ENCODE measurements at regions not wholly inside any gene's neighbourhood (a gene's known extent, or its start where the extent isn't known, plus 50 kb on each side); places are given as distances from the start of the nearest gene placed in this dataset.

- no peak for FAIRE-seq
- no peaks in the 10 kb centered on the region for H3K27me3 ChIP-seq (ENCODE audit: control insufficient read depth, insufficient read depth, low read length)
Measured at GRCh38 chr5:54639621-54640020, 122.1 kb downstream of the SNX18 start.

GRCh38 chr5:54638106-54638505 is 120.5 kb downstream of the SNX18 start:
- TF ChIP-seq CTCF (IDR thresholded peaks at IDR 0.05; ENCODE audit: insufficient read depth, low read length, severe bottlenecking), result no peak
- no peak for FAIRE-seq

More at GRCh38 chr5:54639621-54640020, 122.1 kb downstream of the SNX18 start:
- Histone ChIP-seq H3K36me3 (ENCODE audit: control insufficient read depth, insufficient read depth, low read length) (no peaks in the 10 kb centered on the region), H3K4me3 (ENCODE audit: low read depth, low read length) (no peak overlapping the region)
- TF ChIP-seq CTCF (IDR thresholded peaks at IDR 0.05; ENCODE audit: insufficient read depth, low read length, severe bottlenecking), result no peak
- no peak for DNase-seq (ENCODE audit: low read depth)

GRCh38 chr5:54637654-54638053 is 120.1 kb downstream of the SNX18 start:
- FAIRE-seq (no peak), DNase-seq (ENCODE audit: low read depth) (peak; percentile 41)
- no peak overlapping the region for H3K4me3 ChIP-seq (ENCODE audit: low read depth, low read length)
- no peak for TF ChIP-seq CTCF (IDR thresholded peaks at IDR 0.05; ENCODE audit: insufficient read depth, low read length, severe bottlenecking)
- H3K36me3 ChIP-seq (ENCODE audit: control insufficient read depth, insufficient read depth, low read length), result no peaks in the 10 kb centered on the region
- H3K27me3 ChIP-seq (ENCODE audit: control insufficient read depth, insufficient read depth, low read length), result no peaks in the 10 kb centered on the region

More at GRCh38 chr5:54638106-54638505, 120.5 kb downstream of the SNX18 start:
- Histone ChIP-seq H3K27me3 (ENCODE audit: control insufficient read depth, insufficient read depth, low read length) (no peaks in the 10 kb centered on the region), H3K4me3 (ENCODE audit: low read depth, low read length) (no peak overlapping the region), H3K36me3 (ENCODE audit: control insufficient read depth, insufficient read depth, low read length) (no peaks in the 10 kb centered on the region)
- DNase-seq (ENCODE audit: low read depth), result no peak

- DNase-seq (ENCODE audit: low read depth), result peak; percentile 97
- H3K4me3 ChIP-seq (ENCODE audit: low read depth, low read length), result no peak overlapping the region
- H3K36me3 ChIP-seq (ENCODE audit: control insufficient read depth, insufficient read depth, low read length), result no peaks in the 10 kb centered on the region
- no peaks in the 10 kb centered on the region for H3K27me3 ChIP-seq (ENCODE audit: control insufficient read depth, insufficient read depth, low read length)
- FAIRE-seq, result no peak
- TF ChIP-seq CTCF (IDR thresholded peaks at IDR 0.05; ENCODE audit: insufficient read depth, low read length, severe bottlenecking), result no peak
Measured at GRCh38 chr5:54634089-54634488, 116.5 kb downstream of the SNX18 start.

- no peak for TF ChIP-seq CTCF (IDR thresholded peaks at IDR 0.05; ENCODE audit: insufficient read depth, low read length, severe bottlenecking)
- DNase-seq (ENCODE audit: low read depth), result no peak
- H3K4me3 ChIP-seq (ENCODE audit: low read depth, low read length), result no peak overlapping the region
- no peak for FAIRE-seq
- H3K27me3 ChIP-seq (ENCODE audit: control insufficient read depth, insufficient read depth, low read length), result no peaks in the 10 kb centered on the region
- H3K36me3 ChIP-seq (ENCODE audit: control insufficient read depth, insufficient read depth, low read length), result no peaks in the 10 kb centered on the region
Measured at GRCh38 chr5:54632131-54632701, 114.7 kb downstream of the SNX18 start.

GRCh38 chr5:54630738-54631359 is 113.3 kb downstream of the SNX18 start:
- FAIRE-seq, result no peak
- TF ChIP-seq CTCF (IDR thresholded peaks at IDR 0.05; ENCODE audit: insufficient read depth, low read length, severe bottlenecking), result no peak
- no peak for DNase-seq (ENCODE audit: low read depth)
- Histone ChIP-seq H3K36me3 (ENCODE audit: control insufficient read depth, insufficient read depth, low read length) (no peaks in the 10 kb centered on the region), H3K27me3 (ENCODE audit: control insufficient read depth, insufficient read depth, low read length) (no peaks in the 10 kb centered on the region), H3K4me3 (ENCODE audit: low read depth, low read length) (no peak overlapping the region)

Data from bronchial epithelial cell (primary cell).